ENCODE measurements at regions not wholly inside any gene's neighbourhood (a gene's known extent, or its start where the extent isn't known, plus 50 kb on each side); places are given as distances from the start of the nearest gene placed in this dataset.
"Not testable (repeated sequence)": the region's sequence is repeated elsewhere in the genome, so short reads cannot be mapped to it uniquely, and the experiment has no call there.

- not testable (repeated sequence) for BruUV-seq (replicated peaks); H3K27ac ChIP-seq (ENCODE audit: low read depth, low read length, poor library complexity, severe bottlenecking)
These were observed 1371.5 kb downstream of the CDH12 start for GRCh38 chr5:21481320-21482270.

GRCh38 chr5:21480054-21480453, 1373.1 kb downstream of the CDH12 start:
- POLR2A ChIA-PET (ENCODE audit: low non-redundant PET); DNase-seq (ENCODE audit: low spot score); H3K27me3 ChIP-seq (replicated peaks; ENCODE audit: insufficient read depth, low read depth, low read length, poor library complexity); BruUV-seq (replicated peaks); intact Hi-C loops (cut with micrococcal nuclease; ENCODE audit: unreplicated experiment); CTCF ChIA-PET; H3K27ac ChIP-seq (ENCODE audit: low read depth, low read length, poor library complexity, severe bottlenecking); H3K36me3 ChIP-seq (ENCODE audit: insufficient read depth, low read length, poor library complexity, severe bottlenecking); H3K4me1 ChIP-seq (ENCODE audit: insufficient read depth, low read length, poor library complexity, severe bottlenecking); H3K9me3 ChIP-seq (ENCODE audit: low read depth, low read length, poor library complexity, severe bottlenecking); H3K4me3 ChIP-seq (ENCODE audit: low read depth, low read length, poor library complexity, severe bottlenecking): not testable (repeated sequence)

More at GRCh38 chr5:21481320-21482270, 1371.5 kb downstream of the CDH12 start:
- H3K4me1 ChIP-seq (ENCODE audit: insufficient read depth, low read length, poor library complexity, severe bottlenecking); DNase-seq (ENCODE audit: low spot score); POLR2A ChIA-PET (ENCODE audit: low non-redundant PET); H3K9me3 ChIP-seq (ENCODE audit: low read depth, low read length, poor library complexity, severe bottlenecking); H3K27me3 ChIP-seq (replicated peaks; ENCODE audit: insufficient read depth, low read depth, low read length, poor library complexity); H3K4me3 ChIP-seq (ENCODE audit: low read depth, low read length, poor library complexity, severe bottlenecking); H3K36me3 ChIP-seq (ENCODE audit: insufficient read depth, low read length, poor library complexity, severe bottlenecking); intact Hi-C loops (cut with micrococcal nuclease; ENCODE audit: unreplicated experiment): not testable (repeated sequence)
- CTCF ChIA-PET: interaction anchor here (0.7 kb wide), 1 partner anchor 200 kb away, joined by 3 read pairs; no protein-coding TSS in a partner anchor

- H3K36me3 ChIP-seq (ENCODE audit: insufficient read depth, low read length, poor library complexity, severe bottlenecking); H3K27ac ChIP-seq (ENCODE audit: low read depth, low read length, poor library complexity, severe bottlenecking); H3K4me3 ChIP-seq (ENCODE audit: low read depth, low read length, poor library complexity, severe bottlenecking); CTCF ChIA-PET; H3K9me3 ChIP-seq (ENCODE audit: low read depth, low read length, poor library complexity, severe bottlenecking); DNase-seq (ENCODE audit: low spot score); BruUV-seq (replicated peaks); H3K4me1 ChIP-seq (ENCODE audit: insufficient read depth, low read length, poor library complexity, severe bottlenecking); intact Hi-C loops (cut with micrococcal nuclease; ENCODE audit: unreplicated experiment); POLR2A ChIA-PET (ENCODE audit: low non-redundant PET); H3K27me3 ChIP-seq (replicated peaks; ENCODE audit: insufficient read depth, low read depth, low read length, poor library complexity): not testable (repeated sequence)
These were observed 1379.2 kb downstream of the CDH12 start for GRCh38 chr5:21473981-21474380.

GRCh38 chr5:21473436-21473835, 1379.7 kb downstream of the CDH12 start:
- BruUV-seq (replicated peaks); CTCF ChIA-PET; POLR2A ChIA-PET (ENCODE audit: low non-redundant PET): not testable (repeated sequence)

GRCh38 chr5:21471691-21472090, 1381.5 kb downstream of the CDH12 start:
- H3K4me3 ChIP-seq (ENCODE audit: low read depth, low read length, poor library complexity, severe bottlenecking); CTCF ChIA-PET; H3K9me3 ChIP-seq (ENCODE audit: low read depth, low read length, poor library complexity, severe bottlenecking); H3K4me1 ChIP-seq (ENCODE audit: insufficient read depth, low read length, poor library complexity, severe bottlenecking); H3K27me3 ChIP-seq (replicated peaks; ENCODE audit: insufficient read depth, low read depth, low read length, poor library complexity); POLR2A ChIA-PET (ENCODE audit: low non-redundant PET); BruUV-seq (replicated peaks); DNase-seq (ENCODE audit: low spot score); H3K27ac ChIP-seq (ENCODE audit: low read depth, low read length, poor library complexity, severe bottlenecking); intact Hi-C loops (cut with micrococcal nuclease; ENCODE audit: unreplicated experiment); H3K36me3 ChIP-seq (ENCODE audit: insufficient read depth, low read length, poor library complexity, severe bottlenecking): not testable (repeated sequence)

More at GRCh38 chr5:21473436-21473835, 1379.7 kb downstream of the CDH12 start:
- H3K4me1 ChIP-seq (ENCODE audit: insufficient read depth, low read length, poor library complexity, severe bottlenecking); DNase-seq (ENCODE audit: low spot score); H3K27me3 ChIP-seq (replicated peaks; ENCODE audit: insufficient read depth, low read depth, low read length, poor library complexity); H3K27ac ChIP-seq (ENCODE audit: low read depth, low read length, poor library complexity, severe bottlenecking); H3K4me3 ChIP-seq (ENCODE audit: low read depth, low read length, poor library complexity, severe bottlenecking); H3K36me3 ChIP-seq (ENCODE audit: insufficient read depth, low read length, poor library complexity, severe bottlenecking); H3K9me3 ChIP-seq (ENCODE audit: low read depth, low read length, poor library complexity, severe bottlenecking); intact Hi-C loops (cut with micrococcal nuclease; ENCODE audit: unreplicated experiment): not testable (repeated sequence)

All from A673 (cell line).